OCI-LY3 (cell line): ENCODE measurements at regions not wholly inside any gene's neighbourhood (a gene's known extent, or its start where the extent isn't known, plus 50 kb on each side); places are given as distances from the start of the nearest gene placed in this dataset.
"Not testable (repeated sequence)": the region's sequence is repeated elsewhere in the genome, so short reads cannot be mapped to it uniquely, and the experiment has no call there.

Experiments
- H2AFZ ChIP-seq: fragments of 200-600, 300-600 bp; shearing (Covaris generic); 2 replicates; pipeline ENCODE4 v1.6.0; 2014; ENCODE audit warnings: antibody characterized with exemption, low read depth, low read length
- H3K27ac ChIP-seq: fragments of 200-600, 300-600 bp; sonication (generic); 2 replicates; pipeline ENCODE4 v1.5.1; 2014; ENCODE audit warnings: mild to moderate bottlenecking, low read length, moderate library complexity, mixed read lengths
- H3K27me3 ChIP-seq: fragments of 200-600, 300-600 bp; sonication (generic); 2 replicates; pipeline ENCODE4 v1.6.1; 2014; ENCODE audit warnings: low read depth, low read length, mixed read lengths
- H3K36me3 ChIP-seq: fragments of 200-600, 300-600 bp; sonication (generic); replicated peaks from 2 replicates; pipeline ENCODE3; 2014; ENCODE audit warnings: low read depth, low read length, mixed read lengths
- H3K4me1 ChIP-seq: fragments of 300-600, 200-600 bp; sonication (generic); 2 replicates; pipeline ENCODE4 v1.6.1; 2014; ENCODE audit warnings: low read length, mixed read lengths
- H3K4me2 ChIP-seq: fragments of 200-600, 300-600 bp; sonication (generic); 2 replicates; pipeline ENCODE4 v1.6.1; 2014; ENCODE audit warnings: low read length, mixed read lengths
- H3K4me3 ChIP-seq: fragments of 300-600, 200-600 bp; sonication (generic); 2 replicates; pipeline ENCODE4 v1.5.1; 2014; ENCODE audit warnings: antibody characterized with exemption, mild to moderate bottlenecking, low read length, moderate library complexity
- H3K79me2 ChIP-seq: fragments of 300-600, 200-600 bp; shearing (Covaris generic); 2 replicates; pipeline ENCODE4 v1.6.1; 2014; ENCODE audit warnings: mild to moderate bottlenecking, low read length, mixed read lengths
- H3K9ac ChIP-seq: fragments of 300-600, 200-600 bp; shearing (Covaris generic); 2 replicates; pipeline ENCODE4 v1.6.0; 2014; ENCODE audit warnings: mild to moderate bottlenecking, low read length, moderate library complexity
- H3K9me3 ChIP-seq: fragments of 200-600, 300-600 bp; shearing (Covaris generic); 2 replicates; pipeline ENCODE4 v1.6.1; 2014; ENCODE audit warnings: low read length, mixed read lengths; ENCODE audit not compliant: insufficient read depth
- H4K20me1 ChIP-seq: fragments of 200-600, 300-600 bp; sonication (generic); 2 replicates; pipeline ENCODE4 v1.6.1; 2016; ENCODE audit warnings: low read length, mixed read lengths; ENCODE audit not compliant: insufficient read depth
- CTCF ChIP-seq: fragments of 200-600, 300-600 bp; sonication (generic); IDR thresholded peaks from 2 replicates; pipeline ENCODE4 v1.5.1; 2014; ENCODE audit warnings: antibody characterized with exemption, low read length, low read depth
- EZH2phosphoT487 ChIP-seq: fragments of 200-600 bp; shearing (Covaris generic); IDR thresholded peaks from 2 replicates; pipeline ENCODE4 v1.6.1; 2018; ENCODE audit warnings: antibody characterized with exemption, mixed run types, low read depth

- Histone ChIP-seq H3K36me3 (no peaks in the 10 kb centered on the region), H3K27ac (no peak overlapping the region), H3K9me3 (0 out of 2 replicates have a peak, but pooled peaks cover 3% of the 10 kb centered on the region), H4K20me1 (no peaks in the 10 kb centered on the region), H3K4me3 (no peak overlapping the region), H3K27me3 (no peaks in the 10 kb centered on the region), H3K79me2 (no peaks in the 10 kb centered on the region), H3K9ac (no peak overlapping the region), H3K4me2 (no peak overlapping the region), H2AFZ (no peak overlapping the region), H3K4me1 (no peaks in the 10 kb centered on the region)
- no peak for TF ChIP-seq EZH2phosphoT487
- no peak for TF ChIP-seq CTCF
These were observed 116.6 kb upstream of the KLF12 start for GRCh38 chr13:74250738-74251190.

GRCh38 chr13:74248477-74248876 lies 114.3 kb upstream of the KLF12 start:
- TF ChIP-seq CTCF = no peak
- TF ChIP-seq EZH2phosphoT487 = no peak
- Histone ChIP-seq H3K79me2 (no peaks in the 10 kb centered on the region), H3K4me2 (no peak overlapping the region), H3K27ac (no peak overlapping the region), H3K4me1 (peaks cover 5% of the 10 kb centered on the region; the same call in 1 of the 2 replicates), H4K20me1 (no peaks in the 10 kb centered on the region), H2AFZ (no peak overlapping the region), H3K4me3 (no peak overlapping the region), H3K9ac (no peak overlapping the region), H3K36me3 (no peaks in the 10 kb centered on the region), H3K9me3 (0 out of 2 replicates have a peak, but pooled peaks cover 3% of the 10 kb centered on the region), H3K27me3 (no peaks in the 10 kb centered on the region)

DNA sequence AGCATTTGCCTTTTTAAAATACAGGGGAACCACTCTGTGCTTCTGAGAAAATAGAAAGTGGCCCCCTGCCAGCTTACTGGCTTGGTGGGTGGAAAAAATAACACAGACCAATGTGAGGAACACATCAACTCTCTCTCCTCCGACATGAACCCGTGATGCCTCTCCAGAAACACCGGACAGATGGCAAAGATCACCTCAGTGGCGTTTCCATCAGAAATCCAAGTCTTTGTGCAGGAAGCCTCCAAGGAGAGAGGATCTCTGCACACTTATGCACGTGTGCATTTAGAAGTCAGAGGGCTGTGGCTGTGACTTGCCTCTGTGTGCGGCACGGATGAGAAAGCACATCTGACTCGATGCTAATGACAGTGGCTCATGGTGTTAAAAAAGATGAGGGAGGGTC lies 112.3 kb upstream of the KLF12 start:
- H3K4me1 ChIP-seq = peaks cover 5% of the 10 kb centered on the region; the same call in 1 of the 2 replicates
- H2AFZ ChIP-seq = no peak overlapping the region
- H3K36me3 ChIP-seq = no peaks in the 10 kb centered on the region
- no peaks in the 10 kb centered on the region for H3K79me2 ChIP-seq
- no peak overlapping the region for H3K4me3 ChIP-seq
- H3K27ac ChIP-seq = no peak overlapping the region
- 0 out of 2 replicates have a peak, but pooled peaks cover 3% of the 10 kb centered on the region for H3K9me3 ChIP-seq
- no peak overlapping the region for H3K4me2 ChIP-seq
- TF ChIP-seq EZH2phosphoT487 (no peak), CTCF (no peak)
- H4K20me1 ChIP-seq = no peaks in the 10 kb centered on the region
- no peak overlapping the region for H3K9ac ChIP-seq
- no peaks in the 10 kb centered on the region for H3K27me3 ChIP-seq

GRCh38 chr13:74243637-74244526 lies 109.7 kb upstream of the KLF12 start:
- Histone ChIP-seq H3K9ac (no peak overlapping the region), H3K27me3 (no peaks in the 10 kb centered on the region), H2AFZ (no peak overlapping the region), H3K4me3 (no peak overlapping the region), H3K4me1 (peaks cover 5% of the 10 kb centered on the region; the same call in 1 of the 2 replicates), H3K27ac (no peak overlapping the region), H3K36me3 (no peaks in the 10 kb centered on the region), H3K9me3 (0 out of 2 replicates have a peak, but pooled peaks cover 3% of the 10 kb centered on the region), H3K4me2 (no peak overlapping the region), H3K79me2 (no peaks in the 10 kb centered on the region), H4K20me1 (no peaks in the 10 kb centered on the region)
- TF ChIP-seq CTCF (no peak), EZH2phosphoT487 (no peak)

DNA sequence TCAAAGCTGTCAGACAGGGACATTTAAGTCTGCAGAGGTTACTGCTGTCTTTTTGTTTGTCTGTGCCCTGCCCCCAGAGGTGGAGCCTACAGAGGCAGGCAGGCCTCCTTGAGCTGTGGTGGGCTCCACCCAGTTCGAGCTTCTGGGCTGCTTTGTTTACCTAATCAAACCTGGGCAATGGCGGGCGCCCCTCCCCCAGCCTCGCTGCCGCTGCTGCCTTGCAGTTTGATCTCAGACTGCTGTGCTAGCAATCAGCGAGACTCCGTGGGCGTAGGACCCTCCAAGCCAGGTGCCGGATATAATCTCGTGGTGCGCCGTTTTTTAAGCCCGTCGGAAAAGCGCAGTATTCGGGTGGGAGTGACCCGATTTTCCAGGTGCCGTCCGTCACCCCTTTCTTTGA lies 107.1 kb upstream of the KLF12 start:
- H3K4me1 ChIP-seq, H3K27ac ChIP-seq, H2AFZ ChIP-seq, H3K4me3 ChIP-seq, H3K4me2 ChIP-seq, H3K27me3 ChIP-seq, H4K20me1 ChIP-seq, H3K9me3 ChIP-seq, H3K36me3 ChIP-seq, H3K9ac ChIP-seq, H3K79me2 ChIP-seq: not testable (repeated sequence)
